Colonic mucosa (tissue), 4 donors: ENCODE measurements at regions not wholly inside any gene's neighbourhood (a gene's known extent, or its start where the extent isn't known, plus 50 kb on each side); places are given as distances from the start of the nearest gene placed in this dataset.

Source experiments
- DNase-seq: peaks from one replicate; pipeline ENCODE4 v3.0.0-alpha.2; 2020
- H3K27ac ChIP-seq: fragments of 200-600 bp; one replicate; pipeline ENCODE4 v1.8.0; 2021
- H3K27me3 ChIP-seq: fragments of 200-600 bp; one replicate; pipeline ENCODE4 v1.8.0; 2021
- H3K36me3 ChIP-seq: fragments of 200-600 bp; one replicate; pipeline ENCODE4 v1.8.0; 2021
- H3K4me1 ChIP-seq: fragments of 200-600 bp; one replicate; pipeline ENCODE4 v1.8.0; 2021; ENCODE audit warnings: mild to moderate bottlenecking
- H3K4me3 ChIP-seq: fragments of 200-600 bp; one replicate; pipeline ENCODE4 v1.8.0; 2021
- H3K9ac ChIP-seq, 2 donors: one replicate each; pipeline ENCODE4 v1.7.0; 2013; ENCODE audit warnings: control low read depth in 2 of 2, low read depth in 2 of 2, low read length in 2 of 2
- H3K9me3 ChIP-seq: fragments of 200-600 bp; one replicate; pipeline ENCODE4 v1.8.0; 2021
- CTCF ChIP-seq: fragments of 200-600 bp; IDR thresholded peaks from one replicate; pipeline ENCODE4 v1.8.0; 2022; ENCODE audit warnings: antibody characterized with exemption, mild to moderate bottlenecking
- intact Hi-C: fragments of 100-400 bp; cut with DNase I; formaldehyde crosslinking; loops from one replicate; pipeline ENCODE4 v1.14.1; 2022
- donor health status: healthy.
- donor health status: DM: no; HTN: no; CAD: no.
- donor health status: DM: no; HTN: no; CAD: no.

DNA sequence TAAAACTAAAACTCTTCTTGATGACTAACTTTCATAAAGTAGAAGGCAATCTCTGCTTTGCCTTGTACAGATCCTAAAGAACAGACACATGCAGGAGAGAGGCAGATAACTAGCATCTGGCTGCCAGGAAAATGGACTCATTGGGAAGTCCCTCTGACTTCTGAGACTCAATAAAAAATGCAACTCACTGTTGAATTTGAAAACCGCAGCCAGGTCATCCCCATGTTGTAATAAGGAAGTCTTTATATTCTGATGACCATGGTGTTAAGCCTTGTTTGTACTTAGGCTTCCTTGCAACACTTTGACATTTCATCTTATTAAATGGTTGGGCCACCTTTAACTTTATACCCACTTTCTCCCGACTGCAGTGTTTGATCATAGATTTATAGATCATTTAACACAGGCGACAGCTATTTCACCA, 375.1 kb upstream of the KCNH7 start:
- no peak for TF ChIP-seq CTCF
- intact Hi-C loops, result no loop called here
- Histone ChIP-seq H3K4me3 (no peak overlapping the region), H3K9me3 (no peaks in the 10 kb centered on the region), H3K36me3 (no peaks in the 10 kb centered on the region), H3K27me3 (no peaks in the 10 kb centered on the region), H3K4me1 (no peaks in the 10 kb centered on the region), H3K27ac (no peak overlapping the region), H3K9ac (no peak overlapping the region)
- no peak for DNase-seq

DNA sequence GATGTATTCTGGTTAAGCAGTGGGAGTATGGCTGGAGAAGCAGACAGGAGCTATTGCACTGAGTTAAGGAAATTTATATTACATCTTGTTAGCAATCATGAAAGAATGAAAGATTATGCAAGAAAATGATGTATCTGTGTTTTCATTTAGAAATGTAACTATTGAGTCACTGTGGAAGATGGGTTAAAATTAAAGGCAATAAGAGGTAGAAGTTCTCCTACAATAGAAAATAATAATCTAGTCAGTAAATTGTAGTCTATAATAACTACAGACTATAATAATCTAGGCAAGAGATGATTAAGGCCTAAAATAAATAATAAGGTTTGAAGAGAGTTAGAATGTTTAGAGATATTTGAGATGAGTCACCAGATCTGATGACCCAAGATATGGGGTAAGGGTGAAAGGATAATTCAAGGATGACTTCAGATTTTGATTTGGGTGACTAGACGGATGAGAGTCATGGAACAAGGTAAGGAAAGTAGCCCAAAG, 371.9 kb upstream of the KCNH7 start:
- Histone ChIP-seq H3K4me1 (no peaks in the 10 kb centered on the region), H3K27ac (no peak overlapping the region), H3K9ac (no peak overlapping the region), H3K36me3 (no peaks in the 10 kb centered on the region), H3K27me3 (no peaks in the 10 kb centered on the region), H3K9me3 (no peaks in the 10 kb centered on the region), H3K4me3 (no peak overlapping the region)
- no peak for TF ChIP-seq CTCF
- intact Hi-C loops, result no loop called here
- DNase-seq, result no peak

DNA sequence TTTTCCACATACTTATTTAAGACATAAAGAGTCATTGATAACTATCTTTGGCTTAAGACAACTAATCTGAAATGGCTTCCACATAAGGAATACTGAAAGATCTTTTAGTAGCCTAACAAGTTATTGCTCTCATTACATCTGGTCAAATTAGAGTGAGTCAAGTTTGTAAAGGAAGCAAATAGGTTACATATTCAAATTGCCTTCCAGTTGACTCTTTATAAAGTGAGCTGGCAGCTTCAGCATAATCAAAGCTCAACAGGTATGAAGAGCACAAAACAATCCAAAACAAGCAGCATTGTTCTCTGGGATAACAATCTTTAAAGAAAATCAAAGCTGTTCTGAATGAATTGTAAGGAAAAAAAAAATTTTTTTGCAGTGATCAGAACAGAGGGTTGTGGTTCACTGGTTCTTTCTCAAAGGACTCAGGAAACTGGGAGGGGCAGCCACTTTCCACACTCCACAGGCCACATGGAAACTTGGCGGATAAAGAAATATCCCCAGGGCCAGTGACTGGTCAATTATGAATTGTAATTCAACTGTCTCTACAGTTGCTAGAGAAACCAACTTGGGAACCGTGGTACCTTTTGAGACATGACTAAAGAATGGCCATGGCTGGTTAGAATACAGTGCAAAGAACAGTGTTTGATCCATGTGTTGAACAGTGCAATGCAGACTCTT, 369.3 kb upstream of the KCNH7 start:
- H3K27ac ChIP-seq, result no peak overlapping the region
- DNase-seq, result no peak
- H3K4me3 ChIP-seq, result no peak overlapping the region
- TF ChIP-seq CTCF, result no peak
- H3K27me3 ChIP-seq, result no peaks in the 10 kb centered on the region
- intact Hi-C loops, result no loop called here
- no peaks in the 10 kb centered on the region for H3K4me1 ChIP-seq
- no peak overlapping the region for H3K9ac ChIP-seq
- no peaks in the 10 kb centered on the region for H3K9me3 ChIP-seq
- H3K36me3 ChIP-seq, result no peaks in the 10 kb centered on the region

DNA sequence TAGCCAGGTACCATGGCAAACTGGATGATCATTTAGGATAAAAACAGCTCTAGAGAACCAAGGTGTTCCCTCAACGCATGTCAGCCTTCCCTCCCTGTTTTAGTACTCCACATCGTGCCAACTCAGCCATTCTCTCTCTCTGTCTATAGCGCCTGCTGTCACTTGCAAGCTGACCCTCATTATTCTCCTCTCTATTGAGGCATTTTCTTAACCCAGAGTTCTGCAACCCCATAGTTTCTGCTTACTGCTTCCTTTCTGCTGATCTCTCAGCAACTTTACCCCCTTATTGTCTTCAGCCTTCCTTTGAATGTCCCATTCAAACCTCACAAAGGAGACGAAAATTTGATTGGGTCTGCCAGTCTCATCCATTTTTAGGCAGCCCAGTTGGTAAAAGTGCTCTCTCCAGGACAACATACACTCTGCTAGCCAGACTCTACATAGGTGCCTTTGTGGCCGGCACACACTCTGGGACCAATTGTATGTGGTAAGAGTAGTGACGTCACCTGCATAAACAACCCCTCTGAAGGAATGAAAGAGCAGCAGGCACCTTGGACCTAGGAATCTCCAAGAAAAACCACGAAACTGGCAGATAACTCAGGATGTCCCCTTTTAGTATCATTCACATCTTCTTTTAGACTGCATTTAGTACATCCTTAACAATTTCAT, 367.2 kb upstream of the KCNH7 start:
- H3K36me3 ChIP-seq, result no peaks in the 10 kb centered on the region
- DNase-seq, result no peak
- no peak for TF ChIP-seq CTCF
- H3K9me3 ChIP-seq, result no peaks in the 10 kb centered on the region
- H3K27ac ChIP-seq, result no peak overlapping the region
- no peak overlapping the region for H3K4me3 ChIP-seq
- no peaks in the 10 kb centered on the region for H3K27me3 ChIP-seq
- H3K4me1 ChIP-seq, result no peaks in the 10 kb centered on the region
- intact Hi-C loops, result no loop called here
- H3K9ac ChIP-seq, result no peak overlapping the region

DNA sequence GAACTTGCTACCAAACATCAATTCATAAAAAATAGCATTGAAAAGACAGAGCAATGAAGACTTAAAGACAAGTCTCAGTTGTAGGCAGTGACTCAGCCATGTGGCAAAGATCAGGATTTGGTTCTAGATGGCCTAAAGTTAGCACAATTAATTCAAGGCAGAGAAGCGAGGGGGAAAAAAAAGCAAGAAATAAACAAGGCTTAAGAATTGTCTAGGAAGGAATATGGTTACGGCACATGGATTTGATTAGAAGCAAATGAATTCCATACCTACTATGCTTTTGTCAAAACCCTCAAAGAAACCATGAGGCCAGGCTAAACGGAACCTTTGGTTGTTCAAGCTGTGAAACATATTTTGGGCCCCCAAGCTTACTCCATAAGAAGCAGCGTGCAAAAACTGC, 362.2 kb upstream of the KCNH7 start:
- Histone ChIP-seq H3K4me1 (no peaks in the 10 kb centered on the region), H3K27me3 (no peaks in the 10 kb centered on the region), H3K4me3 (no peak overlapping the region), H3K9ac (no peak overlapping the region), H3K36me3 (no peaks in the 10 kb centered on the region), H3K9me3 (no peaks in the 10 kb centered on the region), H3K27ac (no peak overlapping the region)
- intact Hi-C loops, result no loop called here
- DNase-seq, result no peak
- no peak for TF ChIP-seq CTCF
